ENCODE measurements at regions not wholly inside any gene's neighbourhood (a gene's known extent, or its start where the extent isn't known, plus 50 kb on each side); places are given as distances from the start of the nearest gene placed in this dataset.
"Not testable (repeated sequence)": the region's sequence is repeated elsewhere in the genome, so short reads cannot be mapped to it uniquely, and the experiment has no call there.

- DNase-seq, result no peak
These were observed 507.5 kb downstream of the NAV3 start for GRCh38 chr12:78338054-78338785.

GRCh38 chr12:78340406-78340805 is 509.7 kb downstream of the NAV3 start:
- no peak for DNase-seq

GRCh38 chr12:78343657-78344056 is 513.0 kb downstream of the NAV3 start:
- no peak for DNase-seq

GRCh38 chr12:78359520-78359919 is 505.1 kb upstream of the SYT1 start:
- DNase-seq, result no peak

- no peak for DNase-seq
These were observed 502.9 kb upstream of the SYT1 start for GRCh38 chr12:78361683-78362082.

- DNase-seq, result no peak
These were observed 493.3 kb upstream of the SYT1 start for GRCh38 chr12:78371284-78371683.

- DNase-seq, result no peak
These were observed 489.1 kb upstream of the SYT1 start for GRCh38 chr12:78375461-78375860.

- DNase-seq, result no peak
These were observed 488.3 kb upstream of the SYT1 start for GRCh38 chr12:78376257-78376656.

GRCh38 chr12:78379065-78379464 is 485.5 kb upstream of the SYT1 start:
- DNase-seq, result not testable (repeated sequence)

- no peak for DNase-seq
These were observed 481.2 kb upstream of the SYT1 start for GRCh38 chr12:78383414-78383813.

- no peak for DNase-seq
These were observed 480.0 kb upstream of the SYT1 start for GRCh38 chr12:78384541-78384940.

- DNase-seq, result no peak
These were observed 479.0 kb upstream of the SYT1 start for GRCh38 chr12:78385541-78385940.

GRCh38 chr12:78386871-78387270 is 477.7 kb upstream of the SYT1 start:
- no peak for DNase-seq

- no peak for DNase-seq
These were observed 476.9 kb upstream of the SYT1 start for GRCh38 chr12:78387721-78388120.

GRCh38 chr12:78388461-78388860 is 476.1 kb upstream of the SYT1 start:
- DNase-seq, result no peak

GRCh38 chr12:78390920-78391319 is 473.7 kb upstream of the SYT1 start:
- no peak for DNase-seq

GRCh38 chr12:78392918-78393317 is 471.7 kb upstream of the SYT1 start:
- DNase-seq, result peak; percentile 1

GRCh38 chr12:78395961-78396360 is 468.6 kb upstream of the SYT1 start:
- DNase-seq, result no peak

GRCh38 chr12:78396538-78396937 is 468.0 kb upstream of the SYT1 start:
- DNase-seq, result no peak

- DNase-seq, result no peak
These were observed 465.8 kb upstream of the SYT1 start for GRCh38 chr12:78398750-78399149.

GRCh38 chr12:78402366-78403134 is 462.0 kb upstream of the SYT1 start:
- no peak for DNase-seq

GRCh38 chr12:78403136-78403535 is 461.4 kb upstream of the SYT1 start:
- DNase-seq, result no peak

- DNase-seq, result no peak
These were observed 460.9 kb upstream of the SYT1 start for GRCh38 chr12:78403681-78404080.

GRCh38 chr12:78406213-78406612 is 458.4 kb upstream of the SYT1 start:
- DNase-seq, result no peak

GRCh38 chr12:78406828-78407227 is 457.7 kb upstream of the SYT1 start:
- no peak for DNase-seq
